Activated T-helper 1 cell treated with Interleukin-2 at 50 U/mL for 16 hours (primary cell): ENCODE measurements at regions not wholly inside any gene's neighbourhood (a gene's known extent, or its start where the extent isn't known, plus 50 kb on each side); places are given as distances from the start of the nearest gene placed in this dataset.
"Not testable (repeated sequence)": the region's sequence is repeated elsewhere in the genome, so short reads cannot be mapped to it uniquely, and the experiment has no call there.

Experiments
- DNase-seq: peaks from one replicate; pipeline ENCODE4 v3.0.0-alpha.2; 2020; ENCODE audit warnings: low read depth

DNA sequence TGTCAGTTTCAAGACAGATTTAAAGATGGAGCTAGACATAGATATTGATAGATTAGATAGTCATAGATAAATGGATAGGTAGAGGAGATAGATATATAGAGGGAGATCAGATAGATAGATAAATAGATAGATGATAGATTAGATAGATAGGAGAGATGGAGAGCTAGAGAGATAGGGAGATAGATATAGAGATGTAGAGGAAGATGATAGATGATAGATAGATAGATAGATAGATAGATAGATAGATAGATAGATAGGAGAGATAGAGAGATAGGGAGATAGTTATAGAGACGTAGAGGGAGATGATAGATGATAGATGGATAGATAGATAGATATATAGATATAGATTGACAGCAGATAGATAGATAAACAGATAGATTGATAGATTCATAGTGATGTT is 1038.8 kb upstream of the AUTS2 start:
- DNase-seq = no peak

DNA sequence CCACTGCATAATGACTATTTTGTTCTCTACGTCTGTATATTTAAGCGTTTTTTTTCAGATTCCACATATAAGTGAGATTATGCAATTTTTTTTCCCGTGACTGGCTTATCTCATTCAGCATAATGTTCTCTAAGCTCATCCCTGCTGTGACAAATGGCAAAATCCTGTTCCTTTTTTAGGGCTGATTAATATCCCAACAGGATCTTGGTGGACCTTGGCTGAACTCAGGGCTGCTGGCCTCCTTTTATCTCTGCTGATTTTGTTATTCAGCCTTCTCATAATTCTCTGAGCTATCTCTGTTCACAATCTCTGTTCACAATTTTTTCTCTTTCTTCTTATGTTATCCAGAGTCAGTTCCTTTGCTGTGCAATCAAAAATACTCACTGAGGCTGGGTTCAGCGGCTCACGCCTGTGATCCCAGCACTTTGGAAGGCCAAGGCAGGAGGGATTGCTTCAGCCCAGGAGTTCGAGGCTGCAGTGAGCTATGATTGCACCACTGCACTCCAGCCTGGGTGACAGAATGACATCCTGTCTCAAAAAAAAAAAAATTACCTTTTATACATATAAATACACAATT is 1035.9 kb upstream of the AUTS2 start:
- no peak for DNase-seq

DNA sequence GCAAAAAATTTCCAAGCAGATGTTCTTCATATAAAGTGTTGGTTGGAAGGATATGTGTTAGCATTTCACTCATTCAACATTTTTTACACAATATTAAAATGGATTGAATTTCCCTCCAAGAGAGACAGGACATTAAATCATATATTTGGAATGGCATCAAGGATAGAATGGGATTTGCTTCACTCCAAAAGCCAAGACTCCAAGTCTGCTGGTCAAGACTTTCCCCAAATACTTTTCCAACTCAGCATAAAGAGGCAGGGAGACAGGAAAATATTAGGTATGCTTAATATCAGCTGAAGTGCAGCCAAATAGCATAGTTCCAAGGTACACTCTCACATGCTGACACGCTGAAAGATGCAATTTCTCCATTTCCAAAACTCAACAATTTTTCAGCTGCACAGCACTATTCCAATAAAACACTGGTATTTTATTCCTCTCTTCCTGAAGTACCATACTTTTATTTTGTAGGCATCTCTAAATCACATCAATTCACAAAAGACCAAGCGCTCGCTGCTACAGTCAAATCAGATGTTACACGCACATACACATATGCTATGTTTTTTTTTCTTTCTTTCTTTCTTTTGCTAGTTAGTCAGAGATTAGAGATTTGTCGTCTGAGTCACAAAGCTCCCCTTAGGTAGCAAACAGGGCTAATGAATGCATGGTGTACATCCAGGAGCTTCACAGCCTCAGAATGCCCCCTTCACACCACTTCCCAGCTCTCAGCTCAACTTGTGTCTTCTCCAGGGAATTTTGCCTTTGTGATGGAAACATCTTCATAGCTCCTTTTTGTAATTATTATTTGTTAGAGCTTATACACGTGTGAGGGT is 1033.8 kb upstream of the AUTS2 start:
- no peak for DNase-seq

DNA sequence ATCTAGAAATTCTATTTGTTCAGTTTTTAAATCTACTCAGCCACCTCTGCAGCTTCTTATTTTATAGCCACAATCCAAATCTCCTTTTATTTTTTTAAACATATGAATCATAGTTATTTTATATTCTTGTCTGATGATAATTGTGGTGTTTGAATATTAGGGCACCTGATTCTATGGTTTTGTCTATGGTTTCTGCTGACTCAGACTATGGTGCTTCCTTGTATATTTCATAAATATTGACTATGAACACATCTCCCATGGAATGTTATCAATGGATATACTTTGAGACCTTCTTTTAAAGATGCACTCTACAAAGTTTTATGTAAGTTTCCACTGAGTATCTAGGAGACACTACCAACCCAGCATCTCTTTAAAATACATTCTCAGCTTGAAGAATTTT is 1027.0 kb upstream of the AUTS2 start:
- DNase-seq = no peak

DNA sequence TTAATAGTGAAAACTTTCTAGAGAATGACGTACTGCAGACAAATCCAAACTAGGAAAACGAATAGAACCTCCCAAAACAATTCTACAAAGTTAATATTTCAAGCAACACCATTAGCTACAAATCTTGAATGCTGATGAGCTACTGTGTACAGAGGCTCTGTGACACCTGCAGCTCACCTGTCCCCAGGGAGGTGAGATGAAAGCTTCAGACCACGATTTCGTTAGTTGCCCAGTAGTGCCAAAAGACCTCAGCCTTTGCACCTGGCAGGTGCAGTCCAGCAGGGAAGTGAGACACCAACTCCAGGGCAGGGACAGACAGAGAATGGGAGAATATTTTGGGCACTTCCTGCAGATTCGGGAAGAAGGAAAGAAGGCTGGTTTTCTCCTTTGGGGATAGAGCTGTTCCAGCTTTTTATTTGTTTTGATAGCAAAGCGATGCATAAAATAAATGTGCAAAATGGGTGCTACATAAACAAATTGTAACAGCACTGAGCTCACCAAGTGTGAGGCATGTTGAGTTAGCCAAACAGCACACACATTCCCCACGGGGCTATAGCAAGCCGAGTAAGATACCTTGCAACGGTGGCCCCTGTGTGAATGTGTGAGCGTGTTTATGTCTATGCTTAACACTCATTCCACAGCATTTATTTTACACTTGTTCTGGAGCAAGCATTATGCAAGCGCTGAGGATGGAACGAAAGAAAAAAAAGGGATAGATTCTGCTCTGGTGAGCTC is 1024.8 kb upstream of the AUTS2 start:
- DNase-seq = no peak

DNA sequence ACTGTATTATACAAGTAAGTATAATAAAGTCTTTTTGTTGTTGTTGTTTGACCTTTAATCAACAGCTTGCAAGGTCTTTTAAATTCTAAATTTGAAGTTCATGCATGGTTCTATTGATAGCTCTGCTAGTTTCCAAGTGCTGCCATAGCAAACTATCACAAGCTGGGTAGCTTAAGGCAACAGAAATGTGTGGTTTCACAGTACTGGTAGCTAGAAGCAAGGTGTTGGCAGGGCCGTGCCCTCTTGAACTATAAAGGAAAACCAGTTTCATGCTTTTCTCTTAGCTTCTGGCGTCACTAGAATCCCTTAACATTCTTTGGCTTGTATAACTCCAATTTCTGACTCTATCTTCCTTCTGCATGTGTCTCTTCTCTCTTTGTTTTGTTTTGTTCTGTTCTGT is 1021.9 kb upstream of the AUTS2 start:
- no peak for DNase-seq

DNA sequence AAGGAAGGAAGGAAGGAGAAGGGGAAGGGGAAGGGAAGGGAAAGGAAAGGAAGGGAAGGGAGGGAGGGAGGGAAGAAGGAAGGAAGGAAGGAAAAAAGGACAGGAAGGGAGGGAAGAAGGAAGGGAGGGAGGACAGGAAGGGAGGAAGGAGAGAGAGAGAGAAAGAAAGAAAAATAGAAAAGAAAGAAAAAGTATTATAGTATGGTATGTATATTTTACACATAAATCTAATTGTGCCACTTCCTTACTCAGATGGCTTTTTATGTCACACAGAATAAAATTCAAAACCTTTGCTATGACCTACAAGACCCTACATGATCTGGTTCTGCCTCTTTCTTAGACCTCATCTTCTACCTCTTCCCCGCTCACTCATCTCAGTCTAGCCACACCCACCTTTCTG is 1016.9 kb upstream of the AUTS2 start:
- no peak for DNase-seq

DNA sequence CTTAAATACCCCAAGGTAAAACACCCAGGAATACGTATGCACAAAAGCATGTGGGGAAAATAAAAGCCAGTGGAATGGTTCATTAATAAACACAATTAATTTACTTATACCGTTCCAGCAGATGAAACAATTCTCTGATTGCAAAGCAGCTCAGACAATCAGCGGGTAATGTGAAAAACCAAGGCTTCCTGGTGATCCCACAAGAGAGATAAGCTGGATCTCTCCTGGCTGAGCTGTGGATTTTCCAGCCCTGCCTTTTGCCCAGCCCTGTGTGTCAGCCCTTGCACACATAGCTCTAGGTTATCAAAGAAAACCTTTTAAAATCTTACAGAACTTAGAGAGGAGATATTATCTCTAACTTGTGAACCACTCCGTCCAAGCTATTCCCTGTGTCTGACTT is 1010.7 kb upstream of the AUTS2 start:
- DNase-seq = no peak

DNA sequence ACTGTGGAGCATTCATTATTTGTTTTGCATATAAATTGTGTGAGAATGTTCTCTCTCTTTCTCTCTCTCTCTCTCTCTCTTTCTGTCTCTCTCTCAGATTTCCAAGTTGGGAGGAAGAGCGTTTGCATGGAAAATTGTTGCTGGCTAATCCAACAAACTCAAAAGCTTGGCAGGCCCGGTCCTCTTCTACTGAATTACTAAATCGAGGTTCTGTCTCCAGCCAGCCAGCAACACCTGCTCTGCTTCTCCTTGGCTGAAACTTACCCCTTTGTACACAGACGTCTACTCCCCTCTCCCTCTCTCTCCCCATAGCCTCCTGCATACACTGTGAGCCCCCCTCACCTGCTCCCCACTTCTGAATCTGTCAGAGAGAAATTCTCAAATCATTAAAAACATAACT is 996.4 kb upstream of the AUTS2 start:
- no peak for DNase-seq

DNA sequence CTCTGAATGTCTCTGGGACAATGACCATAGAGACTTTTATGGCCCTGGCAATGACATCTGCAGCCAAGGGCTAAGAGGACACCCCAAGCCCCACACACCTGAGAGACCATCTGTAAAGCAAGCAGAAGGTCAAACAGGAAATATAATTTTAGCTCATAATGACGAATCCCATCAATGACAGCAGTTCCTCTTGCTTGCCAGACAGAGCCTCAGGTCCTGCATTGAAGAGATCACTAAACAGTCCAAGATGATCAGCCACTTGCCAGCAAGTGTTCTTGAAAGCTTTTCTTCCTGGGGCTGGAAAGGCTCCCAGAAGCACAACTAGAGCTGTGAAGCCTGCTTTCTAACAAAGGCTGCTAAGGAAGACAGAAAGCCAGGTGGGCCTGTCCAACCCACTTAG is 993.7 kb upstream of the AUTS2 start:
- DNase-seq = no peak

DNA sequence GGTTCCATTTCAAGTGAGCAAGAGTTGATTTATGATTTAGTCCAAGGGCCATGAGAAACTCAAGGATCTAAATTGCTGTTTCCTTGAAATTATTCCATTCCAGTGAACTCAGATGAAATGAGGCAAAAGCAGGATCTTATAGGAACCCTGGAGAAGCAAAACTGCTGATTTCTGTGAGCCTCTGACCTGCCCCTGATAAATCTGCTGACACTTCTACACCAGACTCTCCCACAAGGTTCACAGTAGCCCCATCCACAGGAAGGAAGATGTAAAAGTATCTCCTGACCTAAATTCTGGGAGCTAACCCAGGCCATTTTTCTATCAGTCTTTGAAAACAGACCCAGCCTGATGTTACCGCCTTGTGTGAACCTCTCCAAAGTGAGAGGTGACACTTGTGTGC is 987.6 kb upstream of the AUTS2 start:
- DNase-seq = no peak

DNA sequence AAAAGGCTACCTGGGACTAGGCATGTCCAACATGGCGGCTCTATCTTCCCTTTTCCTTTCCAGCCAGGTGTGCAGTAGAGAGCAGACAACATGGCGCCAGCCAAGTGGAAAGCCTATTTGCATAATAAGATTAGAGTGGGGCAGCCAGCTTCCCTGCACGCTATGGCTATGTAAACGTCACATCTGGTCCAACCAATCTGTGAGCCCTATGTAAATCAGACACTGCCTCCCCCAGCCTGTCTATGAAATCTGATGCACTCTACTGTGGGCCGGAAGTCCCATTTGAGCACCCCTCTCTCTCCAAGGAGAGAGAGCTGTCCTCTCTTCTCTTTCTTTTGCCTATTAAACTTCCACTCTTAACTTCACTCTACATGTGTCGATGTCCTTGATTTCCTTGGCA is 984.9 kb upstream of the AUTS2 start:
- no peak for DNase-seq

DNA sequence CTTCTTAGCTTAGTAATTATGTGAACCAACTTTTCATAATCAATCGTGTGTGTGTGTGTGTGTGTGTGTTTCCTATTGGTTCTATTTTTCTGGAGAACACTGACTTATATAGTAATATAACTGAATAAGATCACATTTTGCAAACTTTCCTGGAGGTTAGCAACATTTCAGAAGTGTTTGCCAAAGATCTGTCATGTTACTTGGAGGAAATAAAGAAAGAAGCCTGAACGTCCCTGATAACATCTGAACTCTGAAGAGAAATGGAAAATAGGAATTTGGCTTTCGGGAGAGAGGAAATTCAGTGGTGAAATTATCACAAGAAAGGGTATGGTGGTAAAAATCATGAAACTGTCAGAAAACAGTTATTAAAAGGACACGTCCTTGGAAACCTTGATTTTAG is 984.4 kb upstream of the AUTS2 start:
- DNase-seq = no peak

DNA sequence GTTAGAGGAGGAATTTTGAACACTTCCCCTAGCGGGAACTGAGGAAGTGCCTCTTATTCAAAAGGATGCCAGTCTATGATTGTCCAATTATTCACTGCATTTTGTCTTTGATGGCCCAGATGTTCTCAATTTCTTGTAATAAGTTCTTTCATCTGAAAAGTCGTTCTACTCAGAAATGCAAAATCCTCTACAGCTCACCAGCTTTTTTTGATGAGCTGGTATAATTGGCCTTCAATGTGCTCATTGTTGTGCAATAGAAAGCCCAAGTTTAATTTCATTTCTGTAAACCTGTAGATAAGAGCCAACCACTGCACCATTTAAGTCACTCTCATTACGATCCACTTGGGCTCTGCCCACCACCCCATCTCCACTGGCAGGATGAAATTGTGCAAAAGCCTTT is 978.7 kb upstream of the AUTS2 start:
- DNase-seq = no peak

DNA sequence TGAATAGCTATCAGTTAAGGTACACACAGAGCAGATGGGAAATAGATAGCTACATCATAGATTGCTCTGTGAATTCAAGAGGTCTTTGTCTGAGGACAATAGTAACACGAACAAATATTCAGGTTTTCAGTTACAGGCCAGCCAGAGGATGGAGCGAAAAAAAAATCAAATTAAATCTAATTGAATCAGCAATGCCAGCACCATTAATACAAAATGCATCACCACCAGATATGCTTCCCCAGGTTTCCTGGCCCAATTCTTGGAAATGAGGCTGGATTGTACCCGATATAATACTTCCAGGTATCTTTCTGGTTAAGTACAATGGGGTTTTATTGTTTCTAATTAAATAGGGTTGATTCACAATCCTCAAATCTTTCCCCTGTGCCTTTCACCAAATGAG is 975.8 kb upstream of the AUTS2 start:
- DNase-seq = no peak

DNA sequence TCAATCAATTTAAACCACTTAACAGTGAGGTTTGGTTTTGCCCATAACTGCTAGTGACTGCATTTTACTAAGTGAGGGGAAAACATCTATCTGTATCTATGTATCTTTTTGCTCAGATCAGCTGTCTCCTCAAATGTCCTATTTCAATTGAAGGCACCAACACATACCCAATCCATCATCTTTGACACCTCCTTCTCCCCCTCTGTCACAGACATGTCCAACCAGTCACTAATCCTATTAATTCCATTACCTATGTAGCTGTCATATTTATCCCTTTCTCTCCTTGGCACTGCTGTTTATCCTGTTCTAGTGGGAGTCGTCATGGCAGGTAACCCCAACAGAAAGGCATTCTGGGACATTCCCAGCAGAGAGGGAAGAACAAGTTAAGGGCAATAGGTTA is 975.2 kb upstream of the AUTS2 start:
- DNase-seq = no peak

DNA sequence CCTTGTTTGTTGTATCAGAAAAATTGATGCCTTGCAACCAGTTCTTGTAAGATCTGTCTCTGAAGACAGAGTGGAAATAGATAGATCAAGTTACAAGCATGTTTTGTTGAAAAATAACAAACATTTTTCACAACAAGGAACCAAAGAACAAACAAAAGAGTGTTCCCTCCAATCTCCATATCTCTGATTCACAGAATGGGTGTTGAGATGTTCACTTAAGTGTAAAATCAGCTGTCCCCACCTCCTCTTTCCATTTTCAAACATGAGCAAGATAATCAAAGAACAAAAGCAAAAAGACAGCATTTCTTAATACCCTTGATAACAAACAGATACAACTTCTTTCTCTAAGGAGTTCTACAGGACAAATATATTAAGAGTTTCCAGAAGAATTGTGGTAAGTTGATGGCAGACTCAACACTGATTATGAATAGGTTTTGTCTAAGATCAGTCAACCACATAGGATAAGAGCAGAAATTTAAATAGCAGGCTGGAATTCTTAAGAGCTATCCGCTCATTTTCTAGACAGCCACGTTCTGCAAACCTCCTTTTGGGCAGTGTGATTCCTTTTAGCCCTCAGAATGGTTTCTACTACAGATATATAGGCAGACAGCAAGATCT is 970.9 kb upstream of the AUTS2 start:
- DNase-seq = no peak

DNA sequence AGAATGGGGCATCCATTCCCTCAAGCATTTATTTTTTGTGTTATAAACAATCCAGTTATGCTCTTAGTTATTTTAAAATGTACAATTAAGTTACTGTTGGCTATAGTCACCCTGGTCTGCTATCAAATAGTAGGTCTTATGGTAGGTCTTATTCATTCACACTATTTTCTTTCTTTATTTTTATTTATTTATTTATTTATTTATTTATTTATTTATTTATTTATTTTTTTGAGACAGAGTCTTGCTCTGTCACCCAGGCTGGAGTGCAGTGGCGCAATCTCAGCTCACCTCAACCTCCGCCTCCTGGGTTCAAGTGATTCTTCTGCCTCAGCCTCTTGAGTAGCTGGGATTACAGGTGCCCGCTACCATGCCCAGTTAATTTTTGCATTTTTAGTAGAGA is 967.4 kb upstream of the AUTS2 start:
- not testable (repeated sequence) for DNase-seq

DNA sequence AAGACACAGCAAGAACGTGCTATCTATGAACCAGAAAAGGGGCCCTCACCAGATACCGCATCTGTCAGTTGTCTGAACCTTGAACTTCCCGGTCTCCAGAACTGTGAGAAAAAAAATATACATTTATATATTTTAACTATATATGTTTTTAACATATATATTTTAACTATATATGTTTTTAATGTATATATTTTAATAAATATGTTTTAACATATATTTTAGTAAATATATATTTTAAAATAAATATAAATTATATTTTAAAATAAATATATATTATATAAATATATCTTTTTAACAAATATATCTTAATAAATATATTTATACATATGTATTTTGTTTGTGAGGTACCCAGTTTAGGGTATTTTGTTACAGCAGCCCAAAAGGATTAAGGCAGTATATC is 958.2 kb upstream of the AUTS2 start:
- DNase-seq = no peak

DNA sequence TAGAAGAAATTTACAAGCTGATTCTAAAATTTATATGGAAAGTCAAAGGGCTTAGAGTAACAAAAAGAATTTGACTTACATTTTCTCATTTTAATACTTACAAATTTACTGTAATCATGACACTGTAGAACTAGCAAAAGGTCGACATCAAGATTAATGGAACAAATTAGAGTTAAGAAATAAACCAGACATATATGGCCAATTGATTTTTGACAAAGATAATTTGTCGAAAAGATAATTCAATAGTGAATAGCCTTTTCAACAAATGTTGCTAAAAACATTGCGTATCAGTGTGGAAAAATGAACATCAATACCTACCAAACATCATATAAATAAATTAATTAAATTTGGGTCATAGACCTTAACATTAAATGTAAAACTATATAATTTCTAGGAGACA is 955.5 kb upstream of the AUTS2 start:
- no peak for DNase-seq

DNA sequence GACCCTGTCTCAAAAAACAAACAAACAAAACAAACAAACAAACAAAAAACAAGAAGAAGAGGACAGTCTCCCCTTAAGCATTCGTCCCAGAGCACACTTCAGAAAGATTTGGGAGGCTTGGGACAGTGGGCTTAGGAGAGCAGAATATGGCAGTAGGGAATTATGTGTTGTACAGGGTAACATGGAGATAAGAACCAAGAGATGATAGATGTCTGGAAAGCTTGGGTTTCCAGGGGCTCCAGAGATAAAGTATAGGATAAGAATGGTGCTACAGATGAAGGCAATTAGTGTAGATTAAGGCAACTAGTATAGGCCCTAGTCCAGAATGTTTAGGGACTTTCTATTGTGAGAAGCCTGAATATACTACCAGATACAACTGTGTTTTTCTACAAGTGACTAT is 934.9 kb upstream of the AUTS2 start:
- no peak for DNase-seq

DNA sequence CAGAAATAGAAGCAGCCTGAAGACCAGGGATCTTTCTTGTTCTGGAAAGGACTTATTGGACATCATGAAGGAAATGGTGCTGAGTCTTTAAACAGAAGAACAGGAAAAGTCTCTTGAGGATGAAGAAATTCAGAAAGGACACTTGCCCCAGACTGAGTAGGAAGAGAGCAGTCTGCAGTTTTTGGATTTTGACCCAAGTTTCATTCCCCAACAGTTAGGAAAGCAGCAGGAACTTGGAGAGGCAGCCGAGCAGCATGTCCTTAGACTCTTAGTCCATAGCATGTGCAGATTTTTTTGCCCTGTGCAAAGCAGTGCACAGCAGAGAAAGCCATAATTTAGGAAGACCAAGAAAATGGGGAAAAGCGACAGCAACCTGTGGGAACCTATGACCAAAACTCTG is 927.2 kb upstream of the AUTS2 start:
- DNase-seq = no peak

DNA sequence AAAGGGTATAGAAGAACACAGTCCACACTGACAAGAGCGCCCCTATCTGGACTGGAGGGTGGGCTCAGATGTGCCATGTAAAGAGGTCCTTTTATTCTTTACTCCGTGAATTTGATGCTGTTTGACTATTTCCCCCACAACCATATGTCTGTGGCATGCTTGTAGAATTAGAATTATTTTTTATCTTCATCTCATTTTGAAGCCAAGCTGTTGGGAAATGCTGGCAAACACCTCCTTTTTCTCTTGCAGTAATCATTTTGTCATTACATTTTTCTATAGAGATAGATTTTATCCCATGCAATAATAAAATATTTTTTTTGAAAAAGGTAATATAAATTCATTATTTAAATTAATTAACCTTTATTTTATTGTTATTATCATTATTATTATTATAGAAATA is 926.6 kb upstream of the AUTS2 start:
- no peak for DNase-seq
